HUES48 (cell line): ENCODE measurements at regions not wholly inside any gene's neighbourhood (a gene's known extent, or its start where the extent isn't known, plus 50 kb on each side); places are given as distances from the start of the nearest gene placed in this dataset.

Experiments
- H3K27ac ChIP-seq: one replicate; pipeline ENCODE4 v1.7.0; 2013; ENCODE audit warnings: low read depth, low read length, inconsistent platforms
- H3K27me3 ChIP-seq: 2 replicates; pipeline ENCODE4 v1.6.1; 2013; ENCODE audit warnings: mild to moderate bottlenecking, low read length; ENCODE audit not compliant: control insufficient read depth, insufficient read depth
- H3K36me3 ChIP-seq: 2 replicates; pipeline ENCODE4 v1.6.1; 2013; ENCODE audit warnings: low read length; ENCODE audit not compliant: control insufficient read depth, insufficient read depth
- H3K4me1 ChIP-seq: 2 replicates; pipeline ENCODE4 v1.6.1; 2013; ENCODE audit warnings: mild to moderate bottlenecking, low read length; ENCODE audit not compliant: control insufficient read depth, insufficient read depth
- H3K4me3 ChIP-seq: 2 replicates; pipeline ENCODE4 v1.5.1; 2013; ENCODE audit warnings: mild to moderate bottlenecking, low read depth, low read length
- H3K9ac ChIP-seq: 2 replicates; pipeline ENCODE4 v1.6.1; 2013; ENCODE audit warnings: mild to moderate bottlenecking, low read depth, low read length, moderate library complexity
- H3K9me3 ChIP-seq: 2 replicates; pipeline ENCODE4 v1.6.1; 2013; ENCODE audit warnings: low read length; ENCODE audit not compliant: control insufficient read depth, insufficient read depth

- Histone ChIP-seq H3K36me3 (no peaks in the 10 kb centered on the region), H3K9ac (no peak overlapping the region), H3K27ac (no peak overlapping the region), H3K4me1 (no peaks in the 10 kb centered on the region), H3K4me3 (no peak overlapping the region), H3K9me3 (no peaks in the 10 kb centered on the region), H3K27me3 (no peaks in the 10 kb centered on the region)
Measured at GRCh38 chr11:79920480-79920879, 479.6 kb upstream of the TENM4 start.

- no peaks in the 10 kb centered on the region for H3K9me3 ChIP-seq
- no peaks in the 10 kb centered on the region for H3K36me3 ChIP-seq
- no peak overlapping the region for H3K4me3 ChIP-seq
- no peak overlapping the region for H3K9ac ChIP-seq
- H3K4me1 ChIP-seq = no peaks in the 10 kb centered on the region
- H3K27me3 ChIP-seq = no peaks in the 10 kb centered on the region
- H3K27ac ChIP-seq = no peak overlapping the region
Measured at GRCh38 chr11:79919350-79919749, 478.5 kb upstream of the TENM4 start.

GRCh38 chr11:79918846-79919245 lies 478.0 kb upstream of the TENM4 start:
- H3K9ac ChIP-seq = no peak overlapping the region
- no peaks in the 10 kb centered on the region for H3K4me1 ChIP-seq
- H3K27ac ChIP-seq = no peak overlapping the region

GRCh38 chr11:79906164-79906563 lies 465.3 kb upstream of the TENM4 start:
- Histone ChIP-seq H3K4me1 (peaks cover 14% of the 10 kb centered on the region), H3K4me3 (no peak overlapping the region), H3K27me3 (no peaks in the 10 kb centered on the region), H3K27ac (no peak overlapping the region), H3K36me3 (no peaks in the 10 kb centered on the region), H3K9ac (no peak overlapping the region), H3K9me3 (no peaks in the 10 kb centered on the region)

More at GRCh38 chr11:79918846-79919245, 478.0 kb upstream of the TENM4 start:
- Histone ChIP-seq H3K4me3 (no peak overlapping the region), H3K9me3 (no peaks in the 10 kb centered on the region), H3K27me3 (no peaks in the 10 kb centered on the region), H3K36me3 (no peaks in the 10 kb centered on the region)

GRCh38 chr11:79902493-79902892 lies 461.7 kb upstream of the TENM4 start:
- Histone ChIP-seq H3K9ac (no peak overlapping the region), H3K4me1 (peaks cover 14% of the 10 kb centered on the region), H3K27me3 (no peaks in the 10 kb centered on the region), H3K9me3 (no peaks in the 10 kb centered on the region), H3K27ac (no peak overlapping the region), H3K4me3 (no peak overlapping the region), H3K36me3 (no peaks in the 10 kb centered on the region)

- H3K9me3 ChIP-seq = no peaks in the 10 kb centered on the region
- H3K27me3 ChIP-seq = no peaks in the 10 kb centered on the region
- 0 out of 2 replicates have a peak, but pooled peaks cover 4% of the 10 kb centered on the region for H3K4me1 ChIP-seq
- no peak overlapping the region for H3K4me3 ChIP-seq
- no peaks in the 10 kb centered on the region for H3K36me3 ChIP-seq
- no peak overlapping the region for H3K9ac ChIP-seq
- H3K27ac ChIP-seq = no peak overlapping the region
Measured at GRCh38 chr11:79897896-79898295, 457.1 kb upstream of the TENM4 start.

GRCh38 chr11:79896258-79896657 lies 455.4 kb upstream of the TENM4 start:
- no peaks in the 10 kb centered on the region for H3K36me3 ChIP-seq
- H3K9me3 ChIP-seq = no peaks in the 10 kb centered on the region
- no peaks in the 10 kb centered on the region for H3K27me3 ChIP-seq
- H3K27ac ChIP-seq = no peak overlapping the region
- H3K4me1 ChIP-seq = no peaks in the 10 kb centered on the region
- no peak overlapping the region for H3K4me3 ChIP-seq
- no peak overlapping the region for H3K9ac ChIP-seq

GRCh38 chr11:79894111-79894510 lies 453.3 kb upstream of the TENM4 start:
- no peaks in the 10 kb centered on the region for H3K9me3 ChIP-seq
- H3K27me3 ChIP-seq = no peaks in the 10 kb centered on the region
- H3K4me1 ChIP-seq = no peaks in the 10 kb centered on the region
- no peak overlapping the region for H3K27ac ChIP-seq
- H3K4me3 ChIP-seq = no peak overlapping the region
- no peaks in the 10 kb centered on the region for H3K36me3 ChIP-seq
- H3K9ac ChIP-seq = no peak overlapping the region

- Histone ChIP-seq H3K4me3 (no peak overlapping the region), H3K9me3 (no peaks in the 10 kb centered on the region), H3K9ac (no peak overlapping the region), H3K4me1 (no peaks in the 10 kb centered on the region), H3K27ac (no peak overlapping the region), H3K27me3 (no peaks in the 10 kb centered on the region), H3K36me3 (no peaks in the 10 kb centered on the region)
Measured at GRCh38 chr11:79890272-79890671, 449.4 kb upstream of the TENM4 start.

- Histone ChIP-seq H3K27ac (no peak overlapping the region), H3K4me3 (no peak overlapping the region), H3K9ac (no peak overlapping the region), H3K36me3 (no peaks in the 10 kb centered on the region), H3K27me3 (no peaks in the 10 kb centered on the region), H3K4me1 (peaks cover 12% of the 10 kb centered on the region; the same call in 1 of the 2 replicates), H3K9me3 (no peaks in the 10 kb centered on the region; the same call in 1 of the 2 replicates)
Measured at GRCh38 chr11:79864882-79865281, 424.1 kb upstream of the TENM4 start.

- no peaks in the 10 kb centered on the region for H3K36me3 ChIP-seq
- no peaks in the 10 kb centered on the region for H3K27me3 ChIP-seq
- no peak overlapping the region for H3K4me3 ChIP-seq
- H3K9me3 ChIP-seq = no peaks in the 10 kb centered on the region
- H3K9ac ChIP-seq = no peak overlapping the region
- peaks cover 12% of the 10 kb centered on the region; the same call in 1 of the 2 replicates for H3K4me1 ChIP-seq
- H3K27ac ChIP-seq = no peak overlapping the region
Measured at GRCh38 chr11:79860336-79860735, 419.5 kb upstream of the TENM4 start.
